DOHH2 (cell line): ENCODE measurements at regions not wholly inside any gene's neighbourhood (a gene's known extent, or its start where the extent isn't known, plus 50 kb on each side); places are given as distances from the start of the nearest gene placed in this dataset.

Experiments
- EZH2phosphoT487 ChIP-seq: fragments of 200-600 bp; sonication (generic); IDR thresholded peaks from 2 replicates; pipeline ENCODE4 v1.6.1; 2017; ENCODE audit warnings: borderline replicate concordance, mild to moderate bottlenecking, antibody characterized with exemption, low read length, moderate library complexity, mixed read lengths
- TF ChIP-seq, protein P1 (sequence below): fragments of 200-600 bp; sonication (generic); IDR thresholded peaks from one replicate; pipeline ENCODE4 v1.5.1; 2014; ENCODE audit warnings: antibody characterized with exemption, mild to moderate bottlenecking, low read depth, low read length; ENCODE audit not compliant: poor library complexity, severe bottlenecking

- TF ChIP-seq, protein P1, sequence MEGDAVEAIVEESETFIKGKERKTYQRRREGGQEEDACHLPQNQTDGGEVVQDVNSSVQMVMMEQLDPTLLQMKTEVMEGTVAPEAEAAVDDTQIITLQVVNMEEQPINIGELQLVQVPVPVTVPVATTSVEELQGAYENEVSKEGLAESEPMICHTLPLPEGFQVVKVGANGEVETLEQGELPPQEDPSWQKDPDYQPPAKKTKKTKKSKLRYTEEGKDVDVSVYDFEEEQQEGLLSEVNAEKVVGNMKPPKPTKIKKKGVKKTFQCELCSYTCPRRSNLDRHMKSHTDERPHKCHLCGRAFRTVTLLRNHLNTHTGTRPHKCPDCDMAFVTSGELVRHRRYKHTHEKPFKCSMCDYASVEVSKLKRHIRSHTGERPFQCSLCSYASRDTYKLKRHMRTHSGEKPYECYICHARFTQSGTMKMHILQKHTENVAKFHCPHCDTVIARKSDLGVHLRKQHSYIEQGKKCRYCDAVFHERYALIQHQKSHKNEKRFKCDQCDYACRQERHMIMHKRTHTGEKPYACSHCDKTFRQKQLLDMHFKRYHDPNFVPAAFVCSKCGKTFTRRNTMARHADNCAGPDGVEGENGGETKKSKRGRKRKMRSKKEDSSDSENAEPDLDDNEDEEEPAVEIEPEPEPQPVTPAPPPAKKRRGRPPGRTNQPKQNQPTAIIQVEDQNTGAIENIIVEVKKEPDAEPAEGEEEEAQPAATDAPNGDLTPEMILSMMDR, result no peak
- no peak for TF ChIP-seq EZH2phosphoT487
These were observed 302.3 kb upstream of the PPARGC1A start for GRCh38 chr4:24192018-24192641.
